Activated naive CD8-positive, alpha-beta T cell treated with anti-CD3 and anti-CD28 coated beads, Interleukin-2, amount 50 U/mL, for 24 hours (primary cell): ENCODE measurements at regions not wholly inside any gene's neighbourhood (a gene's known extent, or its start where the extent isn't known, plus 50 kb on each side); places are given as distances from the start of the nearest gene placed in this dataset.

ENCODE experiments used
- ATAC-seq: fragments of 150-1000 bp; cut with Tn5 transposase; one replicate; pipeline ENCODE4 v1.10.0; 2021
- DNase-seq: peaks from one replicate; pipeline ENCODE4 v3.0.0; 2021
- H3K27ac Mint-ChIP-seq: one replicate; pipeline ENCODE4 v1.8.0; 2021; ENCODE audit warnings: mild to moderate bottlenecking, mixed read lengths
- H3K27me3 Mint-ChIP-seq: one replicate; pipeline ENCODE4 v1.8.0; 2021; ENCODE audit warnings: mixed read lengths
- H3K36me3 Mint-ChIP-seq: one replicate; pipeline ENCODE4 v1.8.0; 2021; ENCODE audit warnings: low read depth, mixed read lengths
- H3K4me1 Mint-ChIP-seq: one replicate; pipeline ENCODE4 v1.8.0; 2021; ENCODE audit warnings: mixed read lengths
- H3K4me3 Mint-ChIP-seq: one replicate; pipeline ENCODE4 v1.8.0; 2021; ENCODE audit warnings: mild to moderate bottlenecking, moderate library complexity, mixed read lengths
- H3K9me3 Mint-ChIP-seq: one replicate; pipeline ENCODE4 v1.8.0; 2021; ENCODE audit warnings: mixed read lengths

DNA sequence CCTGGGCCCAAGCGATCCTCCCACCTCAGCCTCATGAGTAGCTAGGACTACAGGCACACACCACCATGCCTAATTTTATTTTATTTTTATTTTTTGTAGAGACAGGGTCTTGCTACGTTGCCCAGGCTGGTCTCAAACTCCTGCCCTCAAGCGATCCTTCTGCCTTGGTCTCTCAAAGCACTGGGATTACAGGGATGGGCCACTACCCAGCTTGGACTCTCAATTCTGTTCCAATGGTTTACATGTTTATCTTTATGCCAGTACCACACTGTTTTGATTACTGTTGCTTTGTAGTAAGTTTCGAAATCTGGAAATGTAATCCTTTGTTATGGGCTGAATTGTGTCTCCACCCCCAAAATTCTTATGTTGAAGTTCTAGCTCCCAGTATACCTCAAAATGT is 88.4 kb upstream of the TARDBP start:
- Mint-ChIP-seq H3K27me3 (peaks cover 19% of the 10 kb centered on the region), H3K27ac (no peak overlapping the region), H3K4me3 (no peak overlapping the region), H3K36me3 (no peaks in the 10 kb centered on the region), H3K4me1 (peaks cover 11% of the 10 kb centered on the region), H3K9me3 (peaks cover 3% of the 10 kb centered on the region)
- no peak for DNase-seq
- no peak for ATAC-seq

DNA sequence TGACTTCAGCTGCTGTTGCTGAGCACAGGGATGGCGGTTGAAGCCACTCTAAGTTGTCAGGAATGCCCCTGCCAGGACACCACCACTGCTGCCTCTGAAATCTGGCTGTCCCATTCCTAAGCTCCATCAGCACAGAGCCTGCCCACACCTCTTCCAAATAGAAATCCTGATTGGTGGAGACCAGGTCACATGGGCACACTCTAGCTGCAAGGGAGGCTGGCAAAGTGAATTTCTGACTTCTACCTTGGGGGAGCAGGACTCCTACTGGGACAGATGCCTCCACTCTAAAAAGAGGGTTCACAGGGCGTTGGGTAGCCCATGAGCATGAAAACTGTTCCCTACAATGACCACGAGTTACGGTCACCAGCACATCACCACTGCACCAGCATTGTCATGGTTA is 83.8 kb upstream of the TARDBP start:
- ATAC-seq (no peak), DNase-seq (no peak)
- H3K27ac Mint-ChIP-seq: no peak overlapping the region
- H3K27me3 Mint-ChIP-seq: peaks cover 10% of the 10 kb centered on the region
- no peak overlapping the region for H3K4me3 Mint-ChIP-seq
- peaks cover 8% of the 10 kb centered on the region for H3K4me1 Mint-ChIP-seq
- H3K9me3 Mint-ChIP-seq: peaks cover 4% of the 10 kb centered on the region
- H3K36me3 Mint-ChIP-seq: no peaks in the 10 kb centered on the region

DNA sequence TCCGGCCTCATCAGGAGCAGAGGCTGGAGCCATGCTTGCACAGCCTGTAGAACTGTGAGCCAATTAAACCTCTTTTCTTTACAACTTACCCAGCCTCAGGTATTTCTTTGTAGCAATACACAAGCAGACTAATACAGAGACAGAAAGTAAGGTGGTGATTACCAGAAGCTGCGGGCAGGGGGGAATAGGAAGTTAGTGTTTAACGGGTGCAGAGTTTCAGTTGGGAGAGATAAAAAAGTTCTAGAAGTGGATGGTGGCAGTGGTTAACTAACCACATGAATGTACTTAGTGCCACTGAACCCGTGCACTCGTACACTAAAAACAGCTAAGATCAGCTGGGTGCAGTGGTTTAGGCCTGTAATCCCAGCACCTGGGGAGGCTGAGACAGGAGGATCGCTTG is 80.4 kb upstream of the TARDBP start:
- no peak overlapping the region for H3K27ac Mint-ChIP-seq
- DNase-seq (no peak), ATAC-seq (peak; percentile 87)
- H3K9me3 Mint-ChIP-seq: peaks cover 4% of the 10 kb centered on the region
- no peak overlapping the region for H3K4me3 Mint-ChIP-seq
- H3K36me3 Mint-ChIP-seq: no peaks in the 10 kb centered on the region
- H3K4me1 Mint-ChIP-seq: peaks cover 8% of the 10 kb centered on the region
- peaks cover 9% of the 10 kb centered on the region for H3K27me3 Mint-ChIP-seq

- no peak for DNase-seq
- H3K4me3 Mint-ChIP-seq: no peak overlapping the region
- peaks cover 17% of the 10 kb centered on the region for H3K4me1 Mint-ChIP-seq
- H3K27me3 Mint-ChIP-seq: peaks cover 23% of the 10 kb centered on the region
- no peak overlapping the region for H3K27ac Mint-ChIP-seq
- no peaks in the 10 kb centered on the region for H3K9me3 Mint-ChIP-seq
- no peaks in the 10 kb centered on the region for H3K36me3 Mint-ChIP-seq
- ATAC-seq: no peak
These were observed 78.2 kb upstream of the TARDBP start for GRCh38 chr1:10934150-10934818.

- no peak for ATAC-seq
- Mint-ChIP-seq H3K4me3 (no peak overlapping the region), H3K9me3 (no peaks in the 10 kb centered on the region), H3K36me3 (no peaks in the 10 kb centered on the region), H3K27ac (no peak overlapping the region), H3K27me3 (peaks cover 28% of the 10 kb centered on the region), H3K4me1 (peaks cover 27% of the 10 kb centered on the region)
- DNase-seq: no peak
These were observed 77.2 kb upstream of the TARDBP start for GRCh38 chr1:10935246-10935645.

GRCh38 chr1:10935724-10936123 is 76.7 kb upstream of the TARDBP start:
- Mint-ChIP-seq H3K9me3 (no peaks in the 10 kb centered on the region), H3K27me3 (peaks cover 28% of the 10 kb centered on the region), H3K4me3 (no peak overlapping the region), H3K27ac (no peak overlapping the region), H3K4me1 (peaks cover 32% of the 10 kb centered on the region), H3K36me3 (no peaks in the 10 kb centered on the region)
- no peak for DNase-seq
- no peak for ATAC-seq

DNA sequence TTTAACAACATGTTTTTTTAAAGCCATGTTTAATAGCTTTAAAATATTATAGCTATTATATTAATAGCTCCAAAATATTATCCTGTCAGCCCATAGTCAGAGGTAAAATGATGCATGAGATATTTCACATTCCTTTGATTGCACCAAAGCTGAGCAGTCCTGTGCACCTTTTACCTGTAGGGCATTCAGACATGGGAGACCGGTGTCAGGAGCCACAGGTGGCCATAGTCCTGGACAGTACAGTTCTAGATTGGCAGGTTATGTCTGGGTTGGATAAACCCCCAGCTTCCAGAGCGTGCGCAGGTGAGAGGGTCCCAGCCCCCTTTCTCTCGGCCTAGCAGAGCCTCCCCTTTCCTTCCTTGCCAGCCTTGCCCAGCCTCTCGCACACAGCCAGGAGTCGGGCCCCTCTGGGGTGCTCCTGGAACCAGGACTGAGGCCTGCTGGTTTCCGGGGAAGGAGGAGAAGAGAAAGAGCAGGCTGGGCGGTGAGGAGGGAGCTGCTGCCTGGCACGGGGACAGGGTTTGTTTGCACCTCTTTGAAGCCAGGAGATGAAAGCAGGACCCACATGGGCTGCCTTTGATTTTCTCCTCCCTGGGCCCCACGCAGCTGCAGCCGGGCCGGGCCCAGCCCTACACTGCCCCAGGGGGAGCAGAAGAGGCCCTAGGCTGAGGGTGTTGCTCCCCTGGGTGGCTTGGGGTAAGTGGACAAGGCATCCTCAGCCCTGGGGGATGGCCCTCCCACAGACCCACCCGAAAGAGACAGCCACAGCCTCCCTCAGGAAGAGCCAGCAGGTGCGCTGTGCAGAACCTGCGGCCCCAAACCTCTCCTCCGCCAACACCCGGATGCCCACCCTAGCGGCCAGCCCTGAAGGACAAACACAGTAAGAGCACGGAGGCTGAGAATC is 75.2 kb upstream of the TARDBP start:
- DNase-seq (no peak), ATAC-seq (no peak)
- H3K4me1 Mint-ChIP-seq: peaks cover 27% of the 10 kb centered on the region
- H3K27ac Mint-ChIP-seq: no peak overlapping the region
- H3K27me3 Mint-ChIP-seq: peaks cover 31% of the 10 kb centered on the region
- H3K36me3 Mint-ChIP-seq: no peaks in the 10 kb centered on the region
- no peaks in the 10 kb centered on the region for H3K9me3 Mint-ChIP-seq
- H3K4me3 Mint-ChIP-seq: no peak overlapping the region

DNA sequence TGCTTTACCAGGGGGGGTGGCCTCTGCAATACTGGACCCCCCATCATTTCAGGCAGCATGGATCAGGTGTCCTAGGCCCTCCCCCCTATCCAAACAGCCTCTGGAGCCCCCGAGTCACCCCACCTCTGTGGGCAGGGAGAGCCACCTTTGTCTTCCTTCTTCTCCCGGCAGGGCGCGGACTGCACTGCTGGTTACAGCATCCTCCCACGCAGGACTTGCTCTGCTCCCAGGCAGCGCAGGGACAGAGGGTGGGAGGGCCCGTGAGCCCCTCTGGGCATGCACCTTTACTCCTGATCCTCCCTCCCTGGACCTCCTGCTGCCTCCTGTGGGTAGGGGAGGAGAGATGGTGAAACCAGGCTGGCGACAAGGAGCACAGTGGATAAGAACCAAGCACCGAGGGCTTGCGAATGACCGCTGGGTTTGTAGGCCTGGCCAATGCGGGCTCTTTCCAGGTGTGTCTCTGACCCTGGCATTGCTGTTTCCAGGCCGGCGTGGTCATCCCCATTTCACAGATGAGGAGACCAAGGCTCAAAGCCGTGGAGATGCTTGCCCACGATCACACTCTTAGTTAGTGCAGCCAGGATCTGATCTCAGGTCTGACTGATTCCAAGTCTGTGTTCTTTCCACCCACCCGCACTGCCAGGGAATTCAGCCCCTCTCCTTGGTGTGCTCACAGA is 73.6 kb upstream of the TARDBP start:
- H3K4me1 Mint-ChIP-seq: peaks cover 26% of the 10 kb centered on the region
- H3K27ac Mint-ChIP-seq: no peak overlapping the region
- H3K27me3 Mint-ChIP-seq: peaks cover 45% of the 10 kb centered on the region
- H3K4me3 Mint-ChIP-seq: no peak overlapping the region
- no peak for ATAC-seq
- no peaks in the 10 kb centered on the region for H3K36me3 Mint-ChIP-seq
- H3K9me3 Mint-ChIP-seq: no peaks in the 10 kb centered on the region
- DNase-seq: no peak

DNA sequence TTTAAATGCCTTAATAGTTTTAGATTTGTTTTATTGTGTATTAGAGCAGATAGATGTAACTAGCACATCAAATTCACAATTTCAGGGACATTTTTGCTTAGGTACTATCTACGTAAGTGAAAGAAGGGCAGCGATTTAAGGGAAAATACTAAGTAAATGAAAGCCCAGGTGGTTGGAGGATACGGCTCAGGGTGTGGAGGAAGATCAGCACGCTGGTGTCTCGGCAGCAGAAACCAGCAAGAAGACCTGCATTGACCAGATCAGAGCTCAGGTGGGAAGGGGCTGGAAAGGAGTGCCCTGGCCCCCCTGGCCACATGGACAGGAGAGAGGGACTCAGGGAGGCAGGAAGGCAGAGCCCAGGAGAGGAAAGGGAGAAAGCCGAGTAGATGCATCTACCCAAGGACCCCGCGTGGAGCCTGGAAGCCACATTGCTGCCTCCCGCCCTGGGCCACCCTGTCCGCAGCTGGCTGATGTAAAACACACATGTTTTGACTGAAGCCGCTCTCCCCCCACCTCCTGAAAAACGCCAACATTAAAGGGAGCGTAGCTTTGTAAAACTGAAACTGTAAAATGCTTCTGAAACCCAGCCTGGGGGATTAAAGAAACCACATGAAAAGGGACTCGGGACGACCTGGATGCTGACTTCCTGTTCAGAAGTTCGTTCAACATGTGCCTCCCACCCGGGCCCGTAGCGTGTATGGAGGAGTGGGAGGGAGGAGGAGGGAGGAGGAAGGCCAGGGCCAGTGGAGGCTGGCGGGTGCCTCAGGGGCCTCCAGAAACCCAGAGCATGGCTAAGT is 72.6 kb upstream of the TARDBP start:
- peak; percentile 80 for ATAC-seq
- Mint-ChIP-seq H3K4me3 (peak overlapping the region; percentile 51), H3K27me3 (peaks cover 54% of the 10 kb centered on the region), H3K9me3 (no peaks in the 10 kb centered on the region), H3K27ac (peak overlapping the region; percentile 52), H3K36me3 (no peaks in the 10 kb centered on the region), H3K4me1 (peaks cover 28% of the 10 kb centered on the region)
- DNase-seq: peak; percentile 64

DNA sequence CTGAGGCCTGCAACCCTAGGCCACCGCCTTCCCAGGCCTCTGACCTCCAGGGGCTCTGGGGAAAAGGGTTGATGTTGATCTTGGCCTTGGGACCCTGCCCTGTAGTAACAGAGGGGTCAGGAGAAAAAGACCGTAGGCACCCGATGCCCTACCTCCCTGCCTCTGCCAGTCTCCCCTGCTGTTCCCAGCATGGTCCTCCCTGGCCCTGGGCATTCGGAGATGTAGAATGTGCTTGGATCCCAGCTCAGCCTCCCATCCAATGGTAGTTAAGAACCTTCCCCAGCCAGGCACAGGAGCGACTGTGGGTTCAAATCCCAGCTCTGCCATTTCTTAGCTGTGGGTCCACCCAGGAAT is 72.0 kb upstream of the TARDBP start:
- Mint-ChIP-seq H3K4me3 (peak overlapping the region; percentile 51), H3K4me1 (peaks cover 28% of the 10 kb centered on the region), H3K9me3 (no peaks in the 10 kb centered on the region), H3K36me3 (no peaks in the 10 kb centered on the region), H3K27me3 (peaks cover 57% of the 10 kb centered on the region), H3K27ac (peak overlapping the region; percentile 52)
- no peak for ATAC-seq
- no peak for DNase-seq

DNA sequence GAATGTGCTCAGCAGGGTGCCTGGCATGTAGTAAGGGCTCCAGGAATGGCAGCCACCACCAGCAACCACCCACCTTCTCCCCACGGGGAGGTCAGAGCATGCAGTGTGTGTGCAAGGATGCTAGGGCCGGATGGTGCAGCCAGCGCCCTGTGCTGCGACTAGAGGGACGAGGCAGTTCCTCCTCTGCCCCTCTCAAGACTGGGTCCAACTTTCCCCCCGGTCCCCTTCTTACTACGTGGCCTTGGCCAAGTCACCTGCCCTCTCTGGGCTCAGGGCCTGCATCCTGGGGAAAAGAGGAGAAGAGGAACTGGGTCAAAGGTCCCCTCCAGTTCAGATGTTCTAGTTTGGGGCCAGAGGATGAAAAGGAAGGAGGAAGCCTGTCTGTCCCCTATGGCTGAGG is 71.6 kb upstream of the TARDBP start:
- H3K27ac Mint-ChIP-seq: no peak overlapping the region
- H3K27me3 Mint-ChIP-seq: peaks cover 56% of the 10 kb centered on the region
- no peaks in the 10 kb centered on the region for H3K36me3 Mint-ChIP-seq
- peaks cover 28% of the 10 kb centered on the region for H3K4me1 Mint-ChIP-seq
- no peak for DNase-seq
- ATAC-seq: no peak
- no peaks in the 10 kb centered on the region for H3K9me3 Mint-ChIP-seq
- H3K4me3 Mint-ChIP-seq: no peak overlapping the region

DNA sequence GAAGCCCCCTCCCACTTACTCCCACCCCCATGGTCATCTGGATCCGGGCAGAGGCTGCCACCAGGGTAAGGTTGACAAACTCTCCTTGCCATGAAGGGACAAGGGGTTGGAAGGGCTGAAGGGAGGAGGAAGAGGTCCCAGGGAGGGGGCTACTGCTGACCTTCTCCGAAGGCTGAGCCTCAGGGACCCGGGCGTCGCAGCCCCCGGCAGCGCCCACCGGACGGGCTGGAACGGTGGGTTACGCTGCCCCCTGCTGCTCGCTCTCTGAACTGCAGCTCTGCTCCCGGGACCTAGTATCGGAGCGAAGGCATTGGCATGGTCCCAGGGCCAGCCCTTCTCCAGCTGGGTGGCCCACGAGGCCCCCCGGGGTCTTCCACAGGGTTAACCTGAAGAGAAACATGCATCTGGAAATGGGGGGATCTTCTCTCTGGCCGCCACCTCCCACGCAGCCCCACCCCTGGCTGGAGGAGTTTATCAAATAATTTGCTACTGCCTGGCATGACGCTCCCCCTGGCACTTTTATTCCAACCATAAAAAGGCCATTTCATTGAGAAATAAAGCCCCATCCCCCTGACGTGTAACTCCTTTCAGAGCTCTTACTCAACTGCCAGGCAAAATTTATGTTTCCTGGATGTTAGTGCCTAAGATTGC is 70.4 kb upstream of the TARDBP start:
- no peaks in the 10 kb centered on the region for H3K36me3 Mint-ChIP-seq
- H3K27me3 Mint-ChIP-seq: peaks cover 54% of the 10 kb centered on the region
- H3K27ac Mint-ChIP-seq: no peak overlapping the region
- H3K4me1 Mint-ChIP-seq: peaks cover 28% of the 10 kb centered on the region
- DNase-seq: peak; percentile 81
- no peaks in the 10 kb centered on the region for H3K9me3 Mint-ChIP-seq
- H3K4me3 Mint-ChIP-seq: no peak overlapping the region
- no peak for ATAC-seq

DNA sequence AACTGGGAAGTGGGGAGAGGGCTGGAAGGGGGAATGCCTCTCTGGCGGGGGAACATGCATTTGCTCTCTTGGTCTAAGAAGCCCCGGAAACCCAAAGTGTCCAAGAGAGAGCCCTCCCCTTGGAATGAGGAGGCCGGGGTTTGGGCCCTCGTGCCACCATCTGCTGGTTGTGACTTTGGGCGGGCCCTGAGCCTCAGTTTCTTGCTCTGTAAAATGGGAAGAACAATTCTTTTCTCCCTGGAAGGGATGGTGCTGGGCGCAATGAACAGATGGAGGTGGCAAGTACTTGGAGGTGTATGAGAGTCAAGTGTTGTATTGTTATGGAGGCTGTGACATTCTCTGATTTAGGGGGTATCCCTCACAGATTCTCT is 69.9 kb upstream of the TARDBP start:
- DNase-seq (no peak), ATAC-seq (no peak)
- Mint-ChIP-seq H3K4me3 (no peak overlapping the region), H3K27ac (no peak overlapping the region), H3K9me3 (no peaks in the 10 kb centered on the region), H3K4me1 (peaks cover 28% of the 10 kb centered on the region), H3K36me3 (no peaks in the 10 kb centered on the region), H3K27me3 (peaks cover 54% of the 10 kb centered on the region)

DNA sequence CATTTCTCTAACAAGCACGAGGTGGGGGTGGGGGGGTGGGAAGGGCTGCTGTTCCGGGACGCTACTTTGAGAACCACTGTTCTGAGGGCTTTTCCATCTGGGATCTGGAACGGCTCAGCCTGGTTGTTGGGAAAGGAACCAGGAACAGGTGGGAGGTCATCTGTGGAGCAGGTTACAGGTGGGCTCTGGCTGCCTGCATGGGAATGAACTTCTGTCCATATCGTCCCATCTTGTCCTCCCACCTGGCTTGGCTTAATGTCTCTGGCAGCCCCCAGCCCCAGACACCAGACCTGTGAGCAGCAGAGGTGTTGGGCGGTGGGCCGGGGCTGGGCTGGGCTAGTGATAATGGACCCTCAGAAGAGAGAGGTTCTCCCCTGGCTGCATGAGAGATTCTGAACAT is 69.4 kb upstream of the TARDBP start:
- peaks cover 25% of the 10 kb centered on the region for H3K4me1 Mint-ChIP-seq
- H3K36me3 Mint-ChIP-seq: no peaks in the 10 kb centered on the region
- H3K27me3 Mint-ChIP-seq: peaks cover 48% of the 10 kb centered on the region
- ATAC-seq (no peak), DNase-seq (no peak)
- H3K9me3 Mint-ChIP-seq: no peaks in the 10 kb centered on the region
- no peak overlapping the region for H3K27ac Mint-ChIP-seq
- H3K4me3 Mint-ChIP-seq: no peak overlapping the region
